ENCODE measurements at regions not wholly inside any gene's neighbourhood (a gene's known extent, or its start where the extent isn't known, plus 50 kb on each side); places are given as distances from the start of the nearest gene placed in this dataset.

DNA sequence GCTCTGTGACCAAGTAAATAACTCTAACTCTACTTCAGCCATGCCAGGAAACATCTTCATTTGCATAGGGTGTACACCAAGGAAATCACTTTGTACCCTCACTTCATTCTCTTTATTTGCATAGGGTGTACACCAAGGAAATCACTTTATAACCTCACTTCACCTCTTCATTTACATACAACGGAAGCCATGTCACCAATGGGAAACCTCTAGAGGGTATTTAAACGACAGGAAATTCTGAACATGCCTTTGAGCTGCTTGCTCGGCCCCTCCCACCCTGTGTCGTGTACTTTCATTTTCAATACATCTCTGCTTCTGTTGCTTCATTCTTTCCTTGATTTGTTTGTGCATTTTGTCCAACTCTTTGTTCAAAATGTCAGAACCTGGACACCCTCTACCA, 848.1 kb upstream of the FRG1 start:
- Mint-ChIP-seq H3K9me3 (no peaks in the 10 kb centered on the region), H3K27ac (no peak overlapping the region), H3K27me3 (ENCODE audit: low read depth) (no peaks in the 10 kb centered on the region), H3K4me1 (peaks cover 3% of the 10 kb centered on the region), H3K4me3 (no peak overlapping the region), H3K36me3 (no peaks in the 10 kb centered on the region)
- no peak for DNase-seq (ENCODE audit: low spot score in 2 of 2, unreplicated experiment in 2 of 2)
- TF ChIP-seq, protein P1, sequence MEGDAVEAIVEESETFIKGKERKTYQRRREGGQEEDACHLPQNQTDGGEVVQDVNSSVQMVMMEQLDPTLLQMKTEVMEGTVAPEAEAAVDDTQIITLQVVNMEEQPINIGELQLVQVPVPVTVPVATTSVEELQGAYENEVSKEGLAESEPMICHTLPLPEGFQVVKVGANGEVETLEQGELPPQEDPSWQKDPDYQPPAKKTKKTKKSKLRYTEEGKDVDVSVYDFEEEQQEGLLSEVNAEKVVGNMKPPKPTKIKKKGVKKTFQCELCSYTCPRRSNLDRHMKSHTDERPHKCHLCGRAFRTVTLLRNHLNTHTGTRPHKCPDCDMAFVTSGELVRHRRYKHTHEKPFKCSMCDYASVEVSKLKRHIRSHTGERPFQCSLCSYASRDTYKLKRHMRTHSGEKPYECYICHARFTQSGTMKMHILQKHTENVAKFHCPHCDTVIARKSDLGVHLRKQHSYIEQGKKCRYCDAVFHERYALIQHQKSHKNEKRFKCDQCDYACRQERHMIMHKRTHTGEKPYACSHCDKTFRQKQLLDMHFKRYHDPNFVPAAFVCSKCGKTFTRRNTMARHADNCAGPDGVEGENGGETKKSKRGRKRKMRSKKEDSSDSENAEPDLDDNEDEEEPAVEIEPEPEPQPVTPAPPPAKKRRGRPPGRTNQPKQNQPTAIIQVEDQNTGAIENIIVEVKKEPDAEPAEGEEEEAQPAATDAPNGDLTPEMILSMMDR (IDR thresholded peaks at IDR 0.05; ENCODE audit: unreplicated experiment): no peak

DNA sequence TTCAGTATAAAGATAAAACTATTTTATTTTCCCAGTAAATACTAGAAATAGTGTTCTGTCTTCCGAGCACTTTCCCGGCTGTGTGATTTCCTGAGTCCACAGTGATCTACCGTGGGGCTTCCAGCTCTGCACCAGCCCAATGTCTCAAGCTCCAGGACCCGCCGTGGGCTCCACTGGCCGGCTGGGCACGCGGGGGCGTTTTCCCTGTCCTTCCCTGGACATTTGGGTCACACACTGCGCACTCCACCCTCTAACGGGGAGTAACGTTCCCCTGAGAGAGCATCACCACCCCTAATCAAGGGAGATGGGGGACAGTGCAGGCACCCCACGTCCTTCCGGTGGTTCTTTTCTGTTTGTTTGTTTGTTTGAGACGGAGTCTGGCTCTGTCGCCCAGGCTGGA, 844.6 kb upstream of the FRG1 start:
- no peaks in the 10 kb centered on the region for H3K9me3 Mint-ChIP-seq
- H3K27me3 Mint-ChIP-seq (ENCODE audit: low read depth): no peaks in the 10 kb centered on the region
- H3K27ac Mint-ChIP-seq: no peak overlapping the region

DNA sequence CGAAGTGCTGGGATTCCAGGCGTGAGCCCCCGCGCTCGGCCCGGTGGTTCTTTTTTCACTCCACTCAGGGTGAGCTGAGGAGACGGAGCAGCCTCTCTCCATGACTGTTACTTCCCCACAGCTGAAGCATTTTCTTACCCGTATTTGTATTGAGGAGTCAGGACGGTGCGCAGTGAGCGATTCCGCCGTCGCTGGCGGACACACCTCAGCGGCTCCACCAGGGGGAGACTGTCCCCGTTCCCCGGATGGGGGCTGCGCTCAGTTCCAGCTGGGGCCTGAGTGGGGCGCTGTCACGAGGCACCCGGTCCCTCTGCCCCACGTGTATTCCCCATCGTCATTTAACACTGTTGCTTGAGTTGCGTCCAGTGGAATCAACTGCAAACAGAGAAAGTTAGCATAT, 844.0 kb upstream of the FRG1 start:
- no peak overlapping the region for H3K27ac Mint-ChIP-seq
- TF ChIP-seq, protein P1 (IDR thresholded peaks at IDR 0.05; ENCODE audit: unreplicated experiment): peak; percentile 38
- no peak for DNase-seq (ENCODE audit: low spot score in 2 of 2, unreplicated experiment in 2 of 2)

More for the DNA sequence above, 844.6 kb upstream of the FRG1 start:
- TF ChIP-seq, protein P1 (IDR thresholded peaks at IDR 0.05; ENCODE audit: unreplicated experiment): no peak
- no peak overlapping the region for H3K4me3 Mint-ChIP-seq
- H3K4me1 Mint-ChIP-seq: peaks cover 3% of the 10 kb centered on the region
- no peaks in the 10 kb centered on the region for H3K36me3 Mint-ChIP-seq
- no peak for DNase-seq (ENCODE audit: low spot score in 2 of 2, unreplicated experiment in 2 of 2)

DNA sequence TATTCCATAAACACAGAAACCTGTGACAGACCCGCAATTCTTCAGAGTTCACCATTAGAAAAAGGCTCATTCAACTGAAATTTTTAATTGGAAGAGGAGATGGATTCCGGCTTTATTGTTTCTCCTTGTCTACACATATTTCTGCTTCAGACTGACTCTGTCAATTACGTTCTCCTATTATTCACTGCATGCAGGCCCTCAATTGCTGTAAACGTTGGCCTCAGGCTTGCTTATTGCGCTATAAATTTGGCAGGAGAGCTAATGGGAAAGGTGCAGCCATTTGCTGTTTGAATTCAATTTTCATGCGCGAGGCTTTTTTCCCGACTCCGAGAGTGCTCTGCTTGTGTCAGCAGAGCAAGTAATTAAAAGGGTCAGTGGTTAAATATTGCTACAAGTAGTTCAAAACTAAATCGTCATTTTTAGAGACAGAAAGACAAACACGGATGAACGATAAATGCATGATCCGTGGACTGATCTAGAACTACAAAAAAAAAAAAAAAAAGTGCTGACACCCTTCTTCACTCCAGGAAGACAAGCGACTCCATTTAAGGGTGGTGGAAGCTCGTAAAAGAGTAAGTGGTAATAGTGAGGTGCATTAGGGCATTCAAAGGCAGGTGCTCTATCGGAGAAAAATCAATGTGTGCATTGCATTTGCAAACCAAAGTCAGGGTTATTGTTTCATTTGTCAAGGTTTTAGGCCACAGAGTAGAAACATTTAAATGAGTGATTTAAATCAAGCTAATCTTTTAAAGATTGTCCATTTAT, 841.6 kb upstream of the FRG1 start:
- Mint-ChIP-seq H3K4me3 (no peak overlapping the region), H3K27ac (no peak overlapping the region), H3K36me3 (no peaks in the 10 kb centered on the region), H3K27me3 (ENCODE audit: low read depth) (no peaks in the 10 kb centered on the region), H3K9me3 (no peaks in the 10 kb centered on the region), H3K4me1 (no peaks in the 10 kb centered on the region)
- TF ChIP-seq, protein P1 (IDR thresholded peaks at IDR 0.05; ENCODE audit: unreplicated experiment): no peak
- DNase-seq (ENCODE audit: low spot score in 2 of 2, unreplicated experiment in 2 of 2): no peak

More for the DNA sequence above, 844.0 kb upstream of the FRG1 start:
- Mint-ChIP-seq H3K9me3 (no peaks in the 10 kb centered on the region), H3K4me3 (no peak overlapping the region), H3K27me3 (ENCODE audit: low read depth) (no peaks in the 10 kb centered on the region), H3K4me1 (peaks cover 3% of the 10 kb centered on the region), H3K36me3 (no peaks in the 10 kb centered on the region)

DNA sequence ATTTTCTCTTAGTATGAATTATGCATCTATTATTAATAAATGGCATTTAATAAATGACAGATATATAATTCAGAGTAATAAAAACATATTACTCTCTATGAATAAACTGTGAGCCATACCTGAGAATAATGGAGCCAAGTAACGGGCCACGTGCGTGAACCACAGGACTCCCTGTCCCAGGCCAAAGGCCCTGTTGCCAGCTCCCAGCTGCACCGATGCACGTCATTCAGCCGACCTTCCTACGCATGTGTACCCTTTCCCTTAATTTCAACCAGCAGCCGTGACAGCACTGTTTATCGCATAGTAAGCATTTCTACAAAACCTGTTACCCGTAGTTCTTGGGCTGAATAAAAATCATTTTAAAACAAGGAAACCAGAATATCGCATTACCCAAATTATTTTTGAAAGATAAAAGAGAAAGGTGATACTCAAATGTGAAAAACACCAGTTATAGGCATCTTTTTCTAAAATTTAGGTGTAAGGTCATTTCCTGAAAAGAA, 827.2 kb upstream of the FRG1 start:
- DNase-seq (ENCODE audit: low spot score in 2 of 2, unreplicated experiment in 2 of 2): no peak
- TF ChIP-seq, protein P1 (IDR thresholded peaks at IDR 0.05; ENCODE audit: unreplicated experiment): no peak
- Mint-ChIP-seq H3K36me3 (no peaks in the 10 kb centered on the region), H3K27ac (no peak overlapping the region), H3K9me3 (peaks cover 6% of the 10 kb centered on the region), H3K4me3 (no peak overlapping the region), H3K27me3 (ENCODE audit: low read depth) (no peaks in the 10 kb centered on the region), H3K4me1 (no peaks in the 10 kb centered on the region)
